ENCODE measurements at regions not wholly inside any gene's neighbourhood (a gene's known extent, or its start where the extent isn't known, plus 50 kb on each side); places are given as distances from the start of the nearest gene placed in this dataset.

DNA sequence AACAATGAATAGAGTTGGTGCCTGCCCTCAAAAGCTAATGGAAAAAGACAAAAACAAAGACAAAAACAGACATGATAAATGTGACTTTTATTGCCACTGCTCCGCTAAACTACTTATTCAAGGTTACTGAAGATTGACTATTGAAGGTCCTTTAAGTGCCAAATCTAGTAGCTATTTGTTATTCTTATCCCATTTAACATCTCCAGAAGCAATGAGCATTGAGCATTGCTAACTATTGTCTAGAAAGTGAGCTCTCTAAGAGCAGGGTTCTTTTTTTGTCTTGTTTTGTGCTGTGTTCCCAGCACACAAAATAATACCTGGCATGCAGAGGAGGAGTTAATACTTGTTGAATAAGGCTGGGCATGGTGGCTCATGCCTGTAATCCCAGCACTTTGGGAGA is 95.4 kb upstream of the SFRP2 start:
- no peak for TF ChIP-seq POLR2A (IDR thresholded peaks at IDR 0.05)
- TF ChIP-seq, protein P1, sequence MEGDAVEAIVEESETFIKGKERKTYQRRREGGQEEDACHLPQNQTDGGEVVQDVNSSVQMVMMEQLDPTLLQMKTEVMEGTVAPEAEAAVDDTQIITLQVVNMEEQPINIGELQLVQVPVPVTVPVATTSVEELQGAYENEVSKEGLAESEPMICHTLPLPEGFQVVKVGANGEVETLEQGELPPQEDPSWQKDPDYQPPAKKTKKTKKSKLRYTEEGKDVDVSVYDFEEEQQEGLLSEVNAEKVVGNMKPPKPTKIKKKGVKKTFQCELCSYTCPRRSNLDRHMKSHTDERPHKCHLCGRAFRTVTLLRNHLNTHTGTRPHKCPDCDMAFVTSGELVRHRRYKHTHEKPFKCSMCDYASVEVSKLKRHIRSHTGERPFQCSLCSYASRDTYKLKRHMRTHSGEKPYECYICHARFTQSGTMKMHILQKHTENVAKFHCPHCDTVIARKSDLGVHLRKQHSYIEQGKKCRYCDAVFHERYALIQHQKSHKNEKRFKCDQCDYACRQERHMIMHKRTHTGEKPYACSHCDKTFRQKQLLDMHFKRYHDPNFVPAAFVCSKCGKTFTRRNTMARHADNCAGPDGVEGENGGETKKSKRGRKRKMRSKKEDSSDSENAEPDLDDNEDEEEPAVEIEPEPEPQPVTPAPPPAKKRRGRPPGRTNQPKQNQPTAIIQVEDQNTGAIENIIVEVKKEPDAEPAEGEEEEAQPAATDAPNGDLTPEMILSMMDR (IDR thresholded peaks at IDR 0.05), result no peak

All from lower leg skin (tissue), 3 donors.